Activated CD8-positive, alpha-beta memory T cell treated with anti-CD3 and anti-CD28 coated beads, Interleukin-2, amount 50 U/mL, for 24 hours (primary cell): ENCODE measurements at regions not wholly inside any gene's neighbourhood (a gene's known extent, or its start where the extent isn't known, plus 50 kb on each side); places are given as distances from the start of the nearest gene placed in this dataset.

Experiments
- DNase-seq: peaks from one replicate; pipeline ENCODE4 v3.0.0-alpha.2; 2020; ENCODE audit errors: extremely low read depth

DNA sequence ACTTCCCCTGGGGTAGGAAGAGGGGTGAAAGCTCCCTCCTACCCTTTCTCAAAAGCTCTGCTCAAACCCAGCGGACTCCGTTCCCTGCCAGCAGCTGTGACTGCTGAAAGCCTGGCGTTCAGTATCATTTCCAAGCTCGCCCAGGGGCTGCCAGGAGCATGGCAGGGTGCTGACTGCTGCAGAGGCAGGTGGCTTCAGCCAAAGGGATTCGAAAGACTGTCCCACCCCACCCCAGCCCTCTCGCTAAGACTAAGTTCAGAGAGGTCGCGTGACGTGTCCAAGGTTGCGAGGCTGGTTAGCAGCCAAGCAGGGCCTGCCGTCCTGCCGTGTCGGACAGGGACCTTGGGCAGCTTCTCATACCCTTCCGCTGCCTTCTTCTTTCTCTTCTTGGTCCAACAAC lies 72.3 kb upstream of the RAB12 start:
- DNase-seq: no peak

DNA sequence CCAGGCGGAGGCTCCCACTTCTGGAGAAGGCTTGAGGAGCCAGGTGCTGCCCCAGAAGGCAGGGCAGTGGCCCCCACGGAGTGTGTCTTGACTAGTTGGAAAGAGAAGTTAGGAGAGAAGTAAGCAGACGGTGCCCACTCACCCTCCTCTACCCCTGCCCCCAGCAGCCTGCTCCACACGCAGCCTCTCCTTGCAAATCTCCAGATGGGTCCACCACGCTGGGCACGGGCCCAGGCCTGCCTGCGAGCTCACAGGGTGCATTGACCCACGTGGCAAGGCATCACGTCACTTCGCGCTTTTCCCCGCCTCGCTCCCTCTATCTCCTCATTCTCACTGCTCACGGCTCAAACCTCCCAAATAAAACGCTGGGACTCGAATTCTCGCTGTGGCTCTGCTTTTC lies 71.8 kb upstream of the RAB12 start:
- no peak for DNase-seq

DNA sequence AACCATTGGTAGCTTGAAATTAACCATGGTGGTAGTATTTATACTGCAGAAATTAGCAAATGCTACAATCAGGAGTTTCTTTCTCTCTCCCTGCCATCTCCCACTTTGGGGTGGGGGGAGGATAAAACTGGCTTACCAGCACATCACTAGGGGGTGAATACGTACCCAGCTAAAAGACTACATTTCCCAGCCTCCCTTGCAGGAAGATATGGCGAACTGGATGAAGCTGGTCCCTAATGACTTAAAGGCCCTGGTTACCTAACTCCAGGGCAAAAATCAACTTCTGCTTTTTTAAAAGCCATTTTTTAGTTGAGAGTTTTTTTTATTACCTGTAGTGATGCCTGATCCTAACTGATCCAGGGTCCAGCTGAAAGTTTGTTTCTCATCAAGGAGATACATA lies 70.3 kb upstream of the RAB12 start:
- DNase-seq: no peak

DNA sequence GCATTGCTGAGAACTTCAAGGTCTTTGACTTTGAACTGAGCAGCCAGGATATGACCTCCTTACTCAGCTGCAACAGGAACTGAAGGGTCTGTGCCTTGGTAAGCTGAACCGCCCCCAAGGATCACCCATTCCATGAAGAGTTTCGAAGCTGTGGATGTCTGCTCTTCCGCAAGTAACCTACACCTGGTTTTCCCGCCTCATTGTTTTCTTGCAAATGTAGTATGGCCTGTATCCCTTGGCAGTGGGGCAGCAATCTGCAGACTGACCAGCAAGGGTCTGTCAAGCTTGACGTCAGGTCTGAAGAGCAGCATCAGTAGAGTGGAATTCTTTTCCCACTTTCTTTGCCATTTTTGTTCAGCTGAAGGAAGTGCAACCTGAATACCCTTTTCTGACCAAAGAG lies 62.6 kb upstream of the RAB12 start:
- DNase-seq: no peak

DNA sequence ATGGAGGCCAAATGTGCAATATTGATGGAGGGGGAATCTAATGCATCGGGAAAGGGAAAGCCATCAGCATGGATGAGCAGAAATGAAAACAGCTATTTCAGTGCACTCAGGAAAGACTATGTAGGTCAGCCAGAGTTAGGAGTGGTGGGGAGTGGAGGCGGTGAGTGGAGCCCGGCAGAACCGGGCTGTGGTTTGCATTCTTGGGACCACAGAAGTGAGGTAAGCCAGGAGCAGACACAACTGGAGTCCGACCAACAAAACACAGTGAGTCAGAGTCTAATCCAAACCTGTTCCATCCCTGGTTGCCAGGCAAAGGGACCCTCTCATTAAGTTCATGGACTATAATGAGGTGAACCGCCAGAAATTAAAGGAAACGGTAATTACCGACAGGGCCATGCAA lies 61.1 kb upstream of the RAB12 start:
- DNase-seq: no peak

DNA sequence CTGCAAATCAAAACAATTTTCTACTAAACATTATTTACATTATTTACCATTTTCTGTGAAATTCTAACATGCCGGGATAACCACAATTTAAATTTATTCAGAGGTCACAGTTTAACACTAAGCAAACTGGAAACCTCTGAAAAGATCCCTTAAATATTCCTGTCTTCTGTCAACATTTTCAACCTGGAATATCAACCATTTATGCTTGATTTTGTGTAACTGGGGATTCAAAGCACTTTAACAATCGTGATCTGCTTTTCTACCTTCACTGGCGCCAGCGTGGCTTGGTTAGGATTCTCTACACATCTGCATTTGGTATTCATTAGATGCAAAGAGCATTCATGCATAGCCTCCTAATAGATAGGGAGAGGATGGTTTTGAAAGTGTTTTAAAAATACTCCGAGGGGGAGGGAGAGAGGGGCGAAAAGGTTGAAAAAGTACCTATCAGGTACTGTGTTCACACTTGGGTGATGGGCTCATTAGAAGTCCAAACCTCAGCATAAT lies 59.9 kb upstream of the RAB12 start:
- no peak for DNase-seq

DNA sequence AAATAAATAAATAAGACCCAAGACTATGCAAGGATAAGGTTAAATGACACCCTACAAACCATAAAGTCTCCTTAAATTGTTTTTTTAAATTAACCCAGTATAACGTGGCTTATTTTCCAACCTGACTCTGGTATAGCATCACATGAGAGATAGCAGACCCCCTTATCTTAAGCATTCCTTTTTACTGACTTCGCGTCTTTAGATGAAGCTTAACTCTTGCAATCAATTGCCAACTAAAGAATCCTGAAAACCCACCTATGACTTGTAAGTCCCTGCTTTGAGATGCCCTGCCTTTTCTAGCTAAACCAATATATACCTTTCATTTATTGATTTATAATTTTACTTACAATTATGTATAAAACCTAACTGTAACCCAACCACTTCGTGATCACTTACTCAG lies 57.1 kb upstream of the RAB12 start:
- no peak for DNase-seq

DNA sequence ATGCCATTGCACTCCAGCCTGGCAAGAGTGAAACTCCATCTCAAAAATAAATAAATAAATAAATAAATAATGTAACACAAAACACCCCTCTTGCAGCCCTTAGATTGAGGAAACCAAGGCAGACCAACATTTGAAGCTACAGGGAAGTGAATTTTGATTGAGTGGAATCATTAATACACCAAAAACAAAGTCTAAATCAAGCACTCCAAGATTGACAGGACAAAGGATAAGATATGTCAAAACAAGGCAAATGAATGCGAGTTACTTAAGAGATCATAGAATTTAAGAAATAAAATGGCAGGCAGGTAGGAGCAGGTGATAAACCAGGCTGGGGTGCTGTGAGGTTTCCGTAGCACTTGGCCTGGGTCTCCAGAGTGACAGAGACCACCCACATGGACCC lies 54.9 kb upstream of the RAB12 start:
- no peak for DNase-seq

DNA sequence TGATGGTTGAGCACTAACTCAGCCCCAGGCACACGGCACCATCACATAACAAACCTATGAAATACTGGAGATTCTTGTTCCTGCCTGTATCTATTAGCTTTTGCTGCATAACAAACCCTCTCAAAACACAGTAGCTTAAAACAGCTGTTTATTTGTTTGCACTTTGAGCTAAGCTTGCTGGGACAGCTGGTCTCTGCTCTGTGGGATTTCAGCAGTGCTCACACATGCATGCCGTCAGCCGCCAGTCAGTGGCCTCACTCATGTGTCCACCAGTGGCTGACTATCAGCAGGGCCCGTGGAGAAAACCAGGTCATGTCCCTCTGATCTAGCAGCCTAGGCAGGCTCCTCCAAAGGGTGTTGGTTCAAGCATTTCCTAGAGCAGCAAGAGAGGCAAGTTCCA lies 52.8 kb upstream of the RAB12 start:
- DNase-seq: no peak
